ENCODE measurements at regions not wholly inside any gene's neighbourhood (a gene's known extent, or its start where the extent isn't known, plus 50 kb on each side); places are given as distances from the start of the nearest gene placed in this dataset.

GRCh38 chr6:120556491-120556890, 777.8 kb downstream of the TBC1D32 start:
- Histone ChIP-seq H3K36me3 (no peaks in the 10 kb centered on the region), H3K9me3 (no peaks in the 10 kb centered on the region), H3K4me3 (replicated peaks in 1 of 3) (no peak overlapping the region), H3K27me3 (no peaks in the 10 kb centered on the region), H3K27ac (no peak overlapping the region), H3K4me1 (no peaks in the 10 kb centered on the region)
- TF ChIP-seq POLR2A (IDR thresholded peaks at IDR 0.05): no peak
- TF ChIP-seq CTCF (IDR thresholded peaks at IDR 0.05): no peak
- 94 to 100% methylated on average over 1 of the region's 1 CpG for WGBS, 2 donors
- DNase-seq: no peak
- intact Hi-C loops (cut with DNase I): no loop called here

GRCh38 chr6:120553353-120553752, 780.9 kb downstream of the TBC1D32 start:
- H3K36me3 ChIP-seq: no peaks in the 10 kb centered on the region
- WGBS, 2 donors: 91 to 95% methylated on average over 4 of the region's 4 CpGs
- no peaks in the 10 kb centered on the region for H3K4me1 ChIP-seq
- intact Hi-C loops (cut with DNase I): no loop called here
- no peak overlapping the region for H3K27ac ChIP-seq
- H3K27me3 ChIP-seq: no peaks in the 10 kb centered on the region
- H3K9me3 ChIP-seq: no peaks in the 10 kb centered on the region
- DNase-seq: no peak
- TF ChIP-seq CTCF (IDR thresholded peaks at IDR 0.05): no peak
- no peak for TF ChIP-seq POLR2A (IDR thresholded peaks at IDR 0.05)
- H3K4me3 ChIP-seq (replicated peaks in 1 of 3): no peak overlapping the region

- Histone ChIP-seq H3K36me3 (no peaks in the 10 kb centered on the region), H3K9me3 (no peaks in the 10 kb centered on the region), H3K4me3 (replicated peaks in 1 of 3) (no peak overlapping the region), H3K27ac (no peak overlapping the region), H3K4me1 (no peaks in the 10 kb centered on the region), H3K27me3 (no peaks in the 10 kb centered on the region)
- 85 to 88% methylated on average over 2 of the region's 2 CpGs for WGBS, 2 donors
- TF ChIP-seq POLR2A (IDR thresholded peaks at IDR 0.05): no peak
- no peak for TF ChIP-seq CTCF (IDR thresholded peaks at IDR 0.05)
- intact Hi-C loops (cut with DNase I): no loop called here
- no peak for DNase-seq
These were observed 788.9 kb downstream of the TBC1D32 start for GRCh38 chr6:120545353-120545752.

- TF ChIP-seq CTCF (IDR thresholded peaks at IDR 0.05): no peak
- no peak for TF ChIP-seq POLR2A (IDR thresholded peaks at IDR 0.05)
- no peak for DNase-seq
- H3K4me3 ChIP-seq (replicated peaks in 1 of 3): no peak overlapping the region
- H3K27me3 ChIP-seq: no peaks in the 10 kb centered on the region
- no peaks in the 10 kb centered on the region for H3K36me3 ChIP-seq
- H3K4me1 ChIP-seq: no peaks in the 10 kb centered on the region
- no peaks in the 10 kb centered on the region for H3K9me3 ChIP-seq
- intact Hi-C loops (cut with DNase I): no loop called here
- H3K27ac ChIP-seq: no peak overlapping the region
These were observed 799.3 kb downstream of the TBC1D32 start for GRCh38 chr6:120534954-120535353.

GRCh38 chr6:120526576-120526975, 807.7 kb downstream of the TBC1D32 start:
- H3K27ac ChIP-seq: no peak overlapping the region
- no peaks in the 10 kb centered on the region for H3K36me3 ChIP-seq
- H3K27me3 ChIP-seq: no peaks in the 10 kb centered on the region
- WGBS, 2 donors: 87 to 88% methylated on average over 2 of the region's 2 CpGs
- no peak for TF ChIP-seq POLR2A (IDR thresholded peaks at IDR 0.05)
- no peak for TF ChIP-seq CTCF (IDR thresholded peaks at IDR 0.05)
- no peaks in the 10 kb centered on the region for H3K9me3 ChIP-seq
- no peak overlapping the region for H3K4me3 ChIP-seq (replicated peaks in 1 of 3)
- intact Hi-C loops (cut with DNase I): no loop called here
- no peak for DNase-seq
- H3K4me1 ChIP-seq: no peaks in the 10 kb centered on the region
